HG03442 (cell line): ENCODE measurements at regions not wholly inside any gene's neighbourhood (a gene's known extent, or its start where the extent isn't known, plus 50 kb on each side); places are given as distances from the start of the nearest gene placed in this dataset.

ENCODE experiments used
- ATAC-seq: cut with Tn5 transposase; IDR thresholded peaks from one replicate; pipeline ENCODE4 v1.9.1; 2021; ENCODE audit warnings: mild to moderate bottlenecking, moderate library complexity; ENCODE audit not compliant: unreplicated experiment

DNA sequence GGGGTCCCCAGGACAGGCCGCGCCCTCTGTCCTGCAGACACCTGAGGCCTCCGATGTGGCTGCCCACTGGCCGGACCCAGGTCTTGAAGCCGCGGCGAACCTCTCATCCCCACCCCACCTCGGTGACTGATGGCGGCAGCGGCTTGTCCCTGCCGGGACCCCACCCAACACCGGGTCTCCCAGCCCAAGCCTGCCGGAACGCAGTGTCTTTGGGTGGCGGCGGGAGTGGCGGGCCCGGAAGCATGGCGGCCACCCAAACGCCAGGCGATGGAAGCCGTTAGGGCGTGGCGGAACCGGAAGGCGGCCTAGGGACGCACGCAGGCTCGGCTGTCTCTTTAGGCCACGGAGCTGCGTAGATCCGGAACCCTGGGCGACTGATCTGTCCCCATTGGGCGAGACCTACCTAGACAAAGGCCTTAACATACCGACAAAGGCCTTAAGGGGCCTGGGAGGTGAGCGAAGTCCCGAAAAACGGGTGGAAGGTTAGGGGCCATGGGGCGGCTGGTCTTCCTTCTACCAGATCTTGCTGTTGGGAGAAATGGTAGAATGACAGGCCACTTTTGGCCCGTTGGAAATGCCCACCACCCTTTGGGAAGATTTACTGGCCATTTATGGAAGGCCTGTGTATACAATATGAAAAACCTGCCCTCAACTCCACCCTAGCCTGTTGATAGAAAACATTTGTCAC, 94.6 kb upstream of the SMC2 start:
- no peak for ATAC-seq

- ATAC-seq: no peak
Observed at GRCh38 chr9:104009826-104010225, 84.3 kb upstream of the SMC2 start.

DNA sequence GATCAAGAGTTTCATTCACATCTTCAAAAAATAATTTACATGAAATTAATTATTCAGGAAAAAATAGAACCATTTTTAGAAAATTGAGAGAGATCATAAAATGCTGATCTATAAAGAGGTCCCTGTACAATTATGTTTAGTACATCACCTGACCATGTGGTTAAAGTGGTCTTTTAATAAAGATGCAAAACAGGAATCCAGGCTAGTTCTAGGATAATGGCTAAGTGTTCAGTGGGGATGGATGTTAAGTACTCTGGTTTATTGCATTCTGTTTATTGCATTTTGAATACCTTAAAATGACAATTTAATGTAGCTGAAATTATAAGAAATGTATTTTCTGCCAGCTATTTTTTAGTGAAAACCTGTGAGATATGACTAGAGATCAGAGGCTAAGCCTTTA, 72.0 kb upstream of the SMC2 start:
- ATAC-seq: no peak

- ATAC-seq: no peak
Observed at GRCh38 chr9:104025104-104025503, 69.0 kb upstream of the SMC2 start.

- no peak for ATAC-seq
Observed at GRCh38 chr9:104025945-104026344, 68.2 kb upstream of the SMC2 start.

DNA sequence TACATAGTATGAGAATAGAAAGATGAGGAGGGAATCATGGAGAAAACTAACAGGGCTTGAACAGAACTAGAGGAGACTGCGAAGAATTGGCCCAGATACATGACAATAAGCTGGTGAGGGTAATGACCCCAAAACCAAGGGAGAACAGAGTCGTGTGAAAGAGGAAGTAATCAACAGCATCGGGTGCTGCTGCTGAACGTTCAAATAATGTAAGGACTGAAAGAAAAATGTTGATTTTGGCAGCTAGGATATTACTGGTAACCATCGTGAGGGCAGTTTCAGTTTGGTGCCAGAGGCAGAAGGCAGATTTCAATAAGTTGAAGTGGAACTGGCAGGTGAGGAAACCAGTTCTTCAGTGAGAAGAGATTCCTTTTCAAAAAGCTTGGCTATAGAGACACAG, 66.8 kb upstream of the SMC2 start:
- ATAC-seq: peak; percentile 34

GRCh38 chr9:104028827-104029226, 65.3 kb upstream of the SMC2 start:
- peak; percentile 83 for ATAC-seq
